Adrenal gland (tissue), 9 donors: ENCODE measurements at regions not wholly inside any gene's neighbourhood (a gene's known extent, or its start where the extent isn't known, plus 50 kb on each side); places are given as distances from the start of the nearest gene placed in this dataset.

ENCODE experiments used
- DNase-seq, 7 donors: peaks; one replicate each; pipeline ENCODE4 v3.0.0-alpha.2; 2019 to 2020
- H3K27ac ChIP-seq, 5 donors: fragments of 200-600 bp; sonication (generic) in 4 of 5; 1 replicate in 3 of 5; 2 replicates in 2 of 5; pipeline versions ENCODE4 v1.5.1 to v1.8.0; 2016 to 2020; ENCODE audit warnings: mild to moderate bottlenecking in 1 of 5
- H3K27me3 ChIP-seq: fragments of 200-600 bp; 2 replicates; pipeline ENCODE4 v1.8.0; 2021
- H3K36me3 ChIP-seq, 2 donors: fragments of 200-600 bp; replicated peaks in 1 of 2; 1 replicate in 1 of 2; 2 replicates in 1 of 2; pipeline versions ENCODE4 v1.5.1 to v1.8.0; 2018 to 2022
- H3K4me1 ChIP-seq, 2 donors: fragments of 200-600 bp; replicated peaks in 1 of 2; 1 replicate in 1 of 2; 2 replicates in 1 of 2; pipeline versions ENCODE4 v1.5.1 to v1.8.0; 2018 to 2021
- H3K4me3 ChIP-seq, 4 donors: fragments of 200-600 bp; sonication (generic) in 3 of 4; one replicate each; pipeline ENCODE4 v1.5.1; 2016 to 2018
- H3K9me3 ChIP-seq, 3 donors: fragments of 200-600 bp; sonication (generic) in 1 of 3; replicated peaks in 1 of 3; 1 replicate in 2 of 3; 2 replicates in 1 of 3; pipeline versions ENCODE4 v1.5.1 to v1.8.0; 2016 to 2021
- POLR2A ChIP-seq, 2 donors: fragments of 450-650 bp; IDR thresholded peaks; one replicate each; pipeline ENCODE4 v1.6.1; 2017; ENCODE audit warnings: antibody characterized with exemption in 2 of 2, mild to moderate bottlenecking in 2 of 2, moderate library complexity in 1 of 2
- WGBS, 4 donors: extraction: QIAGEN DNeasy Blood & Tissue Kit in 2 of 4; methylation state at CpG; one replicate each; pipeline versions ENCODE4 v1.1.5 to v1.1.7; 2013 to 2017; 5-methylcytosine and 5-hydroxymethylcytosine counted together
- intact Hi-C, 2 donors: fragments of 100-400 bp; cut with DNase I; formaldehyde crosslinking; loops; one replicate each; pipeline versions ENCODE4 v1.14.1 to v1.15.0; 2022 to 2023
- TF ChIP-seq, protein P1 (sequence below), 6 experiments: fragments of 450-650 bp in 4 of 6; fragments of 200-600 bp in 2 of 6; sonication (generic) in 1 of 6; IDR thresholded peaks; 1 replicate in 5 of 6; 2 replicates in 1 of 6; pipeline versions ENCODE4 v1.5.1 to v1.8.0; 2016 to 2021; ENCODE audit warnings: antibody characterized with exemption in 6 of 6, mild to moderate bottlenecking in 2 of 6, moderate library complexity in 1 of 6
- donor health status: healthy with polysubstance abuse.
- donor health status: Bipolar disorder and iron deficiency.
- donor health status: DM: yes; HTN: yes; CAD: no.
- donor health status: DM: no; HTN: no; CAD: no.
- donor health status: DM: no; HTN: no; CAD: no.

DNA sequence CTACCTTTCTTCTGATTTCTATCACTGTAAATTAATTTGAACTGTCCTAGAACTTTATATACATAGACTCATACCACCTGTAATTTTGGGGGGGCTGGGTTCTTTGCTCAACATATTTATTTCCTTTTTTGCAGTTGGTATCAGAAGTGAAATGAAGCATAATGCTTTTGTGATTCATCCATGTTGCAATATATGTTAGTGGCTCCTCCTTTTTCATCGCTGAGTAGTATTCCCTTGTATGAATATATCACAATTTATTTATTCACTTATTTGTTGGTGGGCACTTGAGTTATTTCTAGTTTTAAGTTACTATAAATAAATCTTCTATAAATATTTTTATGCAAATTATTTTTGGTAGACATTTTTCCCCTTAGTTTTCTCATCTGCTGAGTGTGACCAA, 336.4 kb downstream of the HS3ST3B1 start:
- TF ChIP-seq, protein P1, sequence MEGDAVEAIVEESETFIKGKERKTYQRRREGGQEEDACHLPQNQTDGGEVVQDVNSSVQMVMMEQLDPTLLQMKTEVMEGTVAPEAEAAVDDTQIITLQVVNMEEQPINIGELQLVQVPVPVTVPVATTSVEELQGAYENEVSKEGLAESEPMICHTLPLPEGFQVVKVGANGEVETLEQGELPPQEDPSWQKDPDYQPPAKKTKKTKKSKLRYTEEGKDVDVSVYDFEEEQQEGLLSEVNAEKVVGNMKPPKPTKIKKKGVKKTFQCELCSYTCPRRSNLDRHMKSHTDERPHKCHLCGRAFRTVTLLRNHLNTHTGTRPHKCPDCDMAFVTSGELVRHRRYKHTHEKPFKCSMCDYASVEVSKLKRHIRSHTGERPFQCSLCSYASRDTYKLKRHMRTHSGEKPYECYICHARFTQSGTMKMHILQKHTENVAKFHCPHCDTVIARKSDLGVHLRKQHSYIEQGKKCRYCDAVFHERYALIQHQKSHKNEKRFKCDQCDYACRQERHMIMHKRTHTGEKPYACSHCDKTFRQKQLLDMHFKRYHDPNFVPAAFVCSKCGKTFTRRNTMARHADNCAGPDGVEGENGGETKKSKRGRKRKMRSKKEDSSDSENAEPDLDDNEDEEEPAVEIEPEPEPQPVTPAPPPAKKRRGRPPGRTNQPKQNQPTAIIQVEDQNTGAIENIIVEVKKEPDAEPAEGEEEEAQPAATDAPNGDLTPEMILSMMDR (IDR thresholded peaks at IDR 0.05): no peak
- no peak for TF ChIP-seq POLR2A (IDR thresholded peaks at IDR 0.05)
- intact Hi-C loops: no loop called here
- H3K27ac ChIP-seq: no peak overlapping the region
- 86 to 100% (median 96%) methylated on average over 1 of the region's 1 CpG for WGBS, 4 donors
- no peaks in the 10 kb centered on the region for H3K4me1 ChIP-seq
- no peaks in the 10 kb centered on the region for H3K9me3 ChIP-seq
- no peak overlapping the region for H3K4me3 ChIP-seq
- no peaks in the 10 kb centered on the region for H3K36me3 ChIP-seq
- H3K27me3 ChIP-seq: no peaks in the 10 kb centered on the region
- no peak for DNase-seq

DNA sequence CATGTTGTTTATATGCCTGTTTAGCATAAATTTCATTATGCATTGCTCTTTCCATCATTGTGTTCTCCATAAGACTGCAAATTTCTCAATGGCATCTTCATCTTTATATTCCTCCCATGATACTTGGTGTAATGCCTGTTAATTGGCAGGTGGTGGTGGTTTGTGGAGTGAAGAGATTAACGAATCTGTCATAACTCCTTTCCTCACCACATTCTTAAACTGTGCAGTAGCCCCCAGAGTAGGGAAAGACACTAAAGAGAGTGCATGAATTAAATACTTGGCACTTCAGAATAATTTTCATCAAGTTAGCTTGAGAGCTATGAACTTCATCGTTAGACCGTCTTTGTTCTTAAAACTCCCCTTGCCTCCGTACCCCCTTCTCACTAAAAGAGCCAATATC, 329.7 kb downstream of the HS3ST3B1 start:
- intact Hi-C loops: no loop called here

DNA sequence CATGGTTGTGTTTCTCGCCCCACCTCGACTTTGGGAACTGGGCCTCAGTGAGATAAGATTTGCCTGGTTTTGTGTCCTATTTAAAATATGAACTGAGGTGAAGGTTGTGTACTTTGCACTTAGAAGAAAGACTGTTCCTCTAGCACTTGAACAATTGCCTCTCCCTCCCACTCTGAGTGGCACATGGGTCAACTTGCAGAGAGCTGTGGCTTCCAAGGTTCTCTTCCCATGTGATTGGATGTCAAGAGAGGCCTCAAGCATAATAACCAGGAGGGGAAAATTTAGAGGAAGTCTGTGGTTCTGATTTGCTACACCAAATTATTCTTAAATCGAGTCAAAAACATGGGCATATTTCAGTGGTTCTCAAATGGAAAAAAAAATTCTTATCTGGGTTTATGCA, 329.2 kb downstream of the HS3ST3B1 start:
- Histone ChIP-seq H3K4me3 (no peak overlapping the region), H3K4me1 (no peaks in the 10 kb centered on the region), H3K9me3 (no peaks in the 10 kb centered on the region), H3K36me3 (no peaks in the 10 kb centered on the region), H3K27me3 (peaks cover 4% of the 10 kb centered on the region), H3K27ac (no peak overlapping the region)
- intact Hi-C loops: no loop called here
- 52 to 60% (median 52%) methylated on average over 3 of the region's 3 CpGs for WGBS, 4 donors
- no peak for DNase-seq
- TF ChIP-seq, protein P1 (IDR thresholded peaks at IDR 0.05): no peak
- TF ChIP-seq POLR2A (IDR thresholded peaks at IDR 0.05): no peak

More for the DNA sequence above, 329.7 kb downstream of the HS3ST3B1 start:
- H3K27ac ChIP-seq: no peak overlapping the region
- no peaks in the 10 kb centered on the region for H3K36me3 ChIP-seq
- no peak for TF ChIP-seq POLR2A (IDR thresholded peaks at IDR 0.05)
- TF ChIP-seq, protein P1 (IDR thresholded peaks at IDR 0.05): no peak
- no peak for DNase-seq
- H3K4me3 ChIP-seq: no peak overlapping the region
- 65 to 79% (median 74%) methylated on average over 4 of the region's 4 CpGs for WGBS, 4 donors
- H3K27me3 ChIP-seq: peaks cover 4% of the 10 kb centered on the region
- no peaks in the 10 kb centered on the region for H3K4me1 ChIP-seq
- no peaks in the 10 kb centered on the region for H3K9me3 ChIP-seq

DNA sequence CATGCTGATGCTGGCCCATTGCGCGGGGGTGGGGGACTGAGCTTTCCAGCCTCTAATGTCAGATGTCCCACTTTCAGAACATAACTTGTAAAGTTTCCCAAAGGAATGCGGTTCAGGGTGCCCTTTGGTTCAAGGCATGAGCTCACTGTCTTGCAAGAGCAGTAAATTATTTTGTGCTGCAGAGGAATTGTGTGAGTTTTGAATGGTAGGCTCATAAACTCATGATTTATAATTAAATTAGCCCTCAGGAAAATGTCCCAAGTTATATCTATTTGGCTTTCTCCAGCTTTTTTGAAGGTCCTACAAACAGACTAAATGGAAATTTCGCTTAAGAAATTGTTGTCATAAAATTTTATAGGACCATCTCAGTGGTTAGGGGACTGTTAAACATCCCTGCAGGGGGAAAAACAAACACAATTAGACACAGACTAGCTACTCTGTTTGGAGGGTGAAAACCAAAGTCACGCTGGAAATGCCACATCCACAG, 321.8 kb downstream of the HS3ST3B1 start:
- Histone ChIP-seq H3K27ac (no peak overlapping the region), H3K27me3 (no peaks in the 10 kb centered on the region), H3K9me3 (no peaks in the 10 kb centered on the region), H3K36me3 (no peaks in the 10 kb centered on the region), H3K4me3 (no peak overlapping the region), H3K4me1 (no peaks in the 10 kb centered on the region)
- DNase-seq: no peak
- intact Hi-C loops: no loop called here
- TF ChIP-seq, protein P1 (IDR thresholded peaks at IDR 0.05): no peak
- no peak for TF ChIP-seq POLR2A (IDR thresholded peaks at IDR 0.05)
- 55 to 63% (median 58%) methylated on average over 5 of the region's 5 CpGs for WGBS, 4 donors
